ENCODE measurements at regions not wholly inside any gene's neighbourhood (a gene's known extent, or its start where the extent isn't known, plus 50 kb on each side); places are given as distances from the start of the nearest gene placed in this dataset.
"Not testable (repeated sequence)": the region's sequence is repeated elsewhere in the genome, so short reads cannot be mapped to it uniquely, and the experiment has no call there.

GRCh38 chr5:158590746-158591300, 508.9 kb downstream of the EBF1 start:
- Mint-ChIP-seq H3K27ac (ENCODE audit: unreplicated experiment) (no peak overlapping the region), H3K27me3 (ENCODE audit: unreplicated experiment) (peaks cover 1% of the 10 kb centered on the region), H3K4me1 (ENCODE audit: low read depth, unreplicated experiment) (peaks cover 2% of the 10 kb centered on the region), H3K9me3 (ENCODE audit: unreplicated experiment) (peaks cover 3% of the 10 kb centered on the region), H3K4me3 (ENCODE audit: unreplicated experiment) (no peak overlapping the region), H3K36me3 (ENCODE audit: unreplicated experiment) (peaks cover 5% of the 10 kb centered on the region)
- TF ChIP-seq CTCF (IDR thresholded peaks at IDR 0.05; ENCODE audit: partially characterized antibody, unreplicated experiment), result no peak
- no peak for DNase-seq

- Mint-ChIP-seq H3K27me3 (ENCODE audit: unreplicated experiment) (peaks cover 1% of the 10 kb centered on the region), H3K27ac (ENCODE audit: unreplicated experiment) (no peak overlapping the region), H3K9me3 (ENCODE audit: unreplicated experiment) (peaks cover 9% of the 10 kb centered on the region), H3K36me3 (ENCODE audit: unreplicated experiment) (peaks cover 12% of the 10 kb centered on the region), H3K4me1 (ENCODE audit: low read depth, unreplicated experiment) (peaks cover 2% of the 10 kb centered on the region), H3K4me3 (ENCODE audit: unreplicated experiment) (no peak overlapping the region)
- TF ChIP-seq CTCF (IDR thresholded peaks at IDR 0.05; ENCODE audit: partially characterized antibody, unreplicated experiment), result no peak
- DNase-seq, result no peak
Measured at GRCh38 chr5:158589939-158590338, 509.8 kb downstream of the EBF1 start.

- DNase-seq, result no peak
- Mint-ChIP-seq H3K9me3 (ENCODE audit: unreplicated experiment) (peaks cover 15% of the 10 kb centered on the region), H3K4me1 (ENCODE audit: low read depth, unreplicated experiment) (peaks cover 2% of the 10 kb centered on the region), H3K27me3 (ENCODE audit: unreplicated experiment) (peaks cover 4% of the 10 kb centered on the region), H3K27ac (ENCODE audit: unreplicated experiment) (no peak overlapping the region), H3K4me3 (ENCODE audit: unreplicated experiment) (no peak overlapping the region), H3K36me3 (ENCODE audit: unreplicated experiment) (peaks cover 16% of the 10 kb centered on the region)
- no peak for TF ChIP-seq CTCF (IDR thresholded peaks at IDR 0.05; ENCODE audit: partially characterized antibody, unreplicated experiment)
Measured at GRCh38 chr5:158588617-158589016, 511.1 kb downstream of the EBF1 start.

GRCh38 chr5:158586054-158586453, 513.7 kb downstream of the EBF1 start:
- peaks cover 22% of the 10 kb centered on the region for H3K36me3 Mint-ChIP-seq (ENCODE audit: unreplicated experiment)
- no peak overlapping the region for H3K4me3 Mint-ChIP-seq (ENCODE audit: unreplicated experiment)
- no peak overlapping the region for H3K27ac Mint-ChIP-seq (ENCODE audit: unreplicated experiment)
- no peak for TF ChIP-seq CTCF (IDR thresholded peaks at IDR 0.05; ENCODE audit: partially characterized antibody, unreplicated experiment)
- DNase-seq, result no peak
- no peaks in the 10 kb centered on the region for H3K4me1 Mint-ChIP-seq (ENCODE audit: low read depth, unreplicated experiment)
- H3K27me3 Mint-ChIP-seq (ENCODE audit: unreplicated experiment), result peaks cover 5% of the 10 kb centered on the region
- H3K9me3 Mint-ChIP-seq (ENCODE audit: unreplicated experiment), result peaks cover 18% of the 10 kb centered on the region

GRCh38 chr5:158582669-158583068, 517.0 kb downstream of the EBF1 start:
- not testable (repeated sequence) for H3K27me3 Mint-ChIP-seq (ENCODE audit: unreplicated experiment); H3K4me3 Mint-ChIP-seq (ENCODE audit: unreplicated experiment); DNase-seq; H3K27ac Mint-ChIP-seq (ENCODE audit: unreplicated experiment); H3K4me1 Mint-ChIP-seq (ENCODE audit: low read depth, unreplicated experiment)
- Mint-ChIP-seq H3K36me3 (ENCODE audit: unreplicated experiment) (peaks cover 27% of the 10 kb centered on the region), H3K9me3 (ENCODE audit: unreplicated experiment) (peaks cover 20% of the 10 kb centered on the region)

All from glutamatergic neuron (in vitro differentiated cells).